WTC11 (cell line): ENCODE measurements at regions not wholly inside any gene's neighbourhood (a gene's known extent, or its start where the extent isn't known, plus 50 kb on each side); places are given as distances from the start of the nearest gene placed in this dataset.

Experiments used
- ATAC-seq: fragments of 200-7000 bp; cut with Tn5 transposase; 2 replicates; pipeline ENCODE4 v1.10.0; 2021; ENCODE audit warnings: mild to moderate bottlenecking, moderate library complexity
- CTCF ChIA-PET: fragments of 300-600 bp; sonication (Branson Sonifier 250); formaldehyde crosslinking; loops from one replicate; lab custom pipeline; 2021; ENCODE audit warnings: antibody characterized with exemption; lab: Charles Lee
- POLR2A ChIA-PET: fragments of 350-600 bp; sonication (Branson Sonifier 250); formaldehyde crosslinking; loops from one replicate; lab custom pipeline; 2021; ENCODE audit warnings: antibody characterized with exemption; lab: Charles Lee
- DNase-seq: peaks from one replicate; pipeline ENCODE4 v3.0.0; 2021; ENCODE audit warnings: low spot score
- H3K27ac Mint-ChIP-seq: 2 replicates; pipeline ENCODE4 v1.8.0; 2021; ENCODE audit warnings: mixed read lengths
- H3K27me3 Mint-ChIP-seq: 2 replicates; pipeline ENCODE4 v1.8.0; 2021; ENCODE audit warnings: low read depth, mild to moderate bottlenecking, moderate library complexity, mixed read lengths
- H3K36me3 Mint-ChIP-seq: 2 replicates; pipeline ENCODE4 v1.8.0; 2021; ENCODE audit warnings: mixed read lengths
- H3K4me1 Mint-ChIP-seq: 2 replicates; pipeline ENCODE4 v1.8.0; 2022; ENCODE audit warnings: mixed read lengths
- H3K4me3 Mint-ChIP-seq: 2 replicates; pipeline ENCODE4 v1.8.0; 2021; ENCODE audit warnings: mild to moderate bottlenecking, moderate library complexity, mixed read lengths
- H3K9me3 Mint-ChIP-seq: 2 replicates; pipeline ENCODE4 v1.8.0; 2021; ENCODE audit warnings: mixed read lengths
- ELF4 ChIP-seq: sonication (generic); formaldehyde crosslinking; IDR thresholded peaks from 2 replicates; pipeline ENCODE4 v1.8.1; 2022; ENCODE audit warnings: low read depth, mild to moderate bottlenecking, moderate library complexity, missing genetic modification reagents
- EMX1 ChIP-seq: fragments of 250-450 bp; sonication (Bioruptor Pico); IDR thresholded peaks from 2 replicates; pipeline ENCODE4 v1.8.0; 2021; ENCODE audit warnings: mild to moderate bottlenecking
- GRHL2 ChIP-seq: fragments of 250-450 bp; sonication (Bioruptor Pico); IDR thresholded peaks from 2 replicates; pipeline ENCODE4 v1.8.0; 2022; ENCODE audit warnings: mild to moderate bottlenecking, moderate library complexity; ENCODE audit not compliant: insufficient replicate concordance, severe bottlenecking
- JAZF1 ChIP-seq: fragments of 250-450 bp; sonication (Bioruptor Pico); IDR thresholded peaks from 2 replicates; pipeline ENCODE4 v1.9.0; 2021; ENCODE audit warnings: moderate library complexity, mild to moderate bottlenecking, inconsistent platforms
- JUN ChIP-seq: sonication (generic); formaldehyde crosslinking; IDR thresholded peaks from 2 replicates; pipeline ENCODE4 v1.8.0; 2023; ENCODE audit warnings: mild to moderate bottlenecking, missing genetic modification reagents
- KAT7 ChIP-seq: sonication (generic); formaldehyde crosslinking; IDR thresholded peaks from 2 replicates; pipeline ENCODE4 v1.8.1; 2023; ENCODE audit warnings: missing genetic modification reagents, mild to moderate bottlenecking, borderline replicate concordance
- MXD4 ChIP-seq: fragments of 250-450 bp; sonication (Bioruptor Pico); IDR thresholded peaks from 2 replicates; pipeline ENCODE4 v1.8.0; 2021; ENCODE audit warnings: mild to moderate bottlenecking, moderate library complexity, borderline replicate concordance
- NFE2L1 ChIP-seq: sonication (generic); formaldehyde crosslinking; IDR thresholded peaks from 2 replicates; pipeline ENCODE4 v1.8.1; 2023; ENCODE audit warnings: missing genetic modification reagents
- NFYB ChIP-seq: sonication (generic); formaldehyde crosslinking; conservative IDR thresholded peaks from 2 replicates; pipeline ENCODE4 v1.8.0; 2022; ENCODE audit warnings: low read depth, missing genetic modification reagents
- TEAD1 ChIP-seq: sonication (generic); formaldehyde crosslinking; IDR thresholded peaks from 2 replicates; pipeline ENCODE4 v1.8.0; 2022; ENCODE audit warnings: mild to moderate bottlenecking, missing genetic modification reagents
- ZNF121 ChIP-seq: sonication (generic); formaldehyde crosslinking; IDR thresholded peaks from 2 replicates; pipeline ENCODE4 v1.8.0; 2023; ENCODE audit warnings: missing genetic modification reagents
- ZNF219 ChIP-seq: sonication (generic); formaldehyde crosslinking; IDR thresholded peaks from 2 replicates; pipeline ENCODE4 v1.8.0; 2023; ENCODE audit warnings: missing genetic modification reagents, mild to moderate bottlenecking, borderline replicate concordance
- TF ChIP-seq, protein P1 (sequence below): sonication (generic); formaldehyde crosslinking; IDR thresholded peaks from 2 replicates; pipeline ENCODE4 v1.8.1; 2023; ENCODE audit warnings: mild to moderate bottlenecking, moderate library complexity, missing genetic modification reagents
- TF ChIP-seq, protein P2 (sequence below): sonication (generic); formaldehyde crosslinking; IDR thresholded peaks from 2 replicates; pipeline ENCODE4 v1.8.1; 2023; ENCODE audit warnings: mild to moderate bottlenecking, missing genetic modification reagents, borderline replicate concordance
- TF ChIP-seq, protein P3 (sequence below): sonication (generic); formaldehyde crosslinking; IDR thresholded peaks from 2 replicates; pipeline ENCODE4 v1.8.1; 2022; ENCODE audit warnings: low read depth, mild to moderate bottlenecking, moderate library complexity, missing genetic modification reagents, borderline replicate concordance
- TF ChIP-seq, protein P4 (sequence below): sonication (generic); formaldehyde crosslinking; IDR thresholded peaks from 2 replicates; pipeline ENCODE4 v1.8.0; 2022; ENCODE audit warnings: mild to moderate bottlenecking, missing genetic modification reagents
- TF ChIP-seq, protein P5 (sequence below): sonication (generic); formaldehyde crosslinking; IDR thresholded peaks from 2 replicates; pipeline ENCODE4 v1.8.0; 2022; ENCODE audit warnings: mild to moderate bottlenecking, missing genetic modification reagents
- TF ChIP-seq, protein P6 (sequence below): fragments of 250-450 bp; sonication (Bioruptor Pico); conservative IDR thresholded peaks from 2 replicates; pipeline ENCODE4 v1.9.0; 2021; ENCODE audit warnings: mild to moderate bottlenecking

DNA sequence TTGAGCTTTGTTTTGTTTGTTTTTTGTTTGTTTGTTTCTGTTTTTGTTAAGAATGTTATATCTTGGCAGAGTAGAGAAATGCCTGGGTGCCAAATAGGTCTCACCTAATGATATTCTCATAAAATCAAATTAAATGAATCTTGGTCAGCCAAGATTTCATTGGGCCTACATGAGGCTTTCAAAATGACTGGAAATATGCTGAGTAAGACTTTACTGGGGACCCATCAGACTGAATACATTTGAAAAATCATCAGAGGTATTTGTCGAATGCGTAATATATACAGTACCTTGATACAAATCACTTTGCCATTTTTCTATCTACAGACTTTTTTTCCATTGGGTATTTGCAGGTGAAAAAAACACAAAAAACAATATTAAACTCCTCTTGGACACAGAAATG, 480.8 kb downstream of the CDH2 start:
- H3K27me3 Mint-ChIP-seq: no peaks in the 10 kb centered on the region
- no peak overlapping the region for H3K27ac Mint-ChIP-seq
- H3K4me3 Mint-ChIP-seq: no peak overlapping the region
- ChIA-PET POLR2A (no interaction called here), CTCF (interaction anchor here (1.8 kb wide), 1 partner anchor 54 kb away, joined by 7 read pairs; no protein-coding TSS in a partner anchor)
- DNase-seq (no peak), ATAC-seq (no peak)
- TF ChIP-seq MXD4 (CRISPR knock-in tag) (no peak), KAT7 (CRISPR knock-in tag) (no peak), NFE2L1 (CRISPR knock-in tag) (no peak)
- H3K36me3 Mint-ChIP-seq: 0 out of 2 replicates have a peak, but pooled peaks cover 4% of the 10 kb centered on the region
- H3K4me1 Mint-ChIP-seq: peaks cover 24% of the 10 kb centered on the region
- peaks cover 21% of the 10 kb centered on the region for H3K9me3 Mint-ChIP-seq

DNA sequence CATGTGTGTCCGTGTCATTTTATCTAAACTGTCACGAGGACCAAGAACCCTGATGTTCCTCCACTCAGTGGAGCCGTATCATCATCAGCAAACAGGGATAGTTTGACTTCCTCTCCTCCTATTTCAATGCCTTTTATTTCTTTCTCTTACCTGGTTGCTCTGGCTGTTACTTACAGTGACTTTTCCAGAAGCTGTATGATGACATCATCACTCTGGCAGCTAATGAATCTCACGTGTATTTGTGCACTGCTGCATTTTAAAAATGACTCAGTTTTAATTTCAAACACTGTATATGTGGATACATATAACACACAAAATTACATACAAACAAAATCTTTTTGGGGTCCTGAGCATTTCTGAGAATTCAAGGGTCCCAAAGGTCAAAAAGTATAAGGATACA, 481.4 kb downstream of the CDH2 start:
- Mint-ChIP-seq H3K4me1 (peaks cover 22% of the 10 kb centered on the region), H3K9me3 (peaks cover 21% of the 10 kb centered on the region), H3K36me3 (0 out of 2 replicates have a peak, but pooled peaks cover 4% of the 10 kb centered on the region), H3K27ac (no peak overlapping the region), H3K27me3 (no peaks in the 10 kb centered on the region), H3K4me3 (no peak overlapping the region)
- ChIA-PET POLR2A (no interaction called here), CTCF (interaction anchor here (1.8 kb wide), 1 partner anchor 54 kb away, joined by 7 read pairs; no protein-coding TSS in a partner anchor)
- TF ChIP-seq GRHL2 (CRISPR knock-in tag) (no peak), ZNF219 (CRISPR knock-in tag) (no peak), ZNF121 (no peak)
- DNase-seq (no peak), ATAC-seq (no peak)

DNA sequence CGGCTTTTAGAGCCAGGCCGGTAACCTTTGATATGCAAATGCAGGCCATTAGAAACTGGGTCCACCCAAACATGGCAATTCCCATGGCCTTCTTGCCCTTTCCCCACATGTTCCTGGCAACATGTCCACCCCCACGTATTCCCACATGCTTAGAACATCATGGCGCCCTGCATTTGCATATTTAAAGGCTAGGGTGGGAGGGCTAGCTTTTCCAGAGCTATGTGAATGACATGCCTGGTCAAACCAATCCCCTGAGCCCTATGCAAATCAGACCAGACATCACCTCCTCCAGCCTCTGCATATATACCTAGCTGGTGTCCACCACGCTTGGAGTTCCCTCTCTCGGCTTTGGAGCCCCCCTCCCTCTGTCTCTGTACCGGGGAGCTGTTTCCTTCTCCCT, 481.9 kb downstream of the CDH2 start:
- H3K27me3 Mint-ChIP-seq: no peaks in the 10 kb centered on the region
- peak; percentile 79 for ATAC-seq
- H3K4me1 Mint-ChIP-seq: peaks cover 21% of the 10 kb centered on the region
- 0 out of 2 replicates have a peak, but pooled peaks cover 4% of the 10 kb centered on the region for H3K36me3 Mint-ChIP-seq
- H3K27ac Mint-ChIP-seq: no peak overlapping the region
- ChIA-PET POLR2A (no interaction called here), CTCF (interaction anchor here (1.8 kb wide), 1 partner anchor 55 kb away, joined by 7 read pairs; no protein-coding TSS in a partner anchor)
- H3K9me3 Mint-ChIP-seq: peaks cover 21% of the 10 kb centered on the region
- no peak for TF ChIP-seq JAZF1 (CRISPR knock-in tag)
- TF ChIP-seq, protein P1, sequence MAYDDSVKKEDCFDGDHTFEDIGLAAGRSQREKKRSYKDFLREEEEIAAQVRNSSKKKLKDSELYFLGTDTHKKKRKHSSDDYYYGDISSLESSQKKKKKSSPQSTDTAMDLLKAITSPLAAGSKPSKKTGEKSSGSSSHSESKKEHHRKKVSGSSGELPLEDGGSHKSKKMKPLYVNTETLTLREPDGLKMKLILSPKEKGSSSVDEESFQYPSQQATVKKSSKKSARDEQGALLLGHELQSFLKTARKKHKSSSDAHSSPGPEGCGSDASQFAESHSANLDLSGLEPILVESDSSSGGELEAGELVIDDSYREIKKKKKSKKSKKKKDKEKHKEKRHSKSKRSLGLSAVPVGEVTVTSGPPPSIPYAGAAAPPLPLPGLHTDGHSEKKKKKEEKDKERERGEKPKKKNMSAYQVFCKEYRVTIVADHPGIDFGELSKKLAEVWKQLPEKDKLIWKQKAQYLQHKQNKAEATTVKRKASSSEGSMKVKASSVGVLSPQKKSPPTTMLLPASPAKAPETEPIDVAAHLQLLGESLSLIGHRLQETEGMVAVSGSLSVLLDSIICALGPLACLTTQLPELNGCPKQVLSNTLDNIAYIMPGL: no peak
- TF ChIP-seq, protein P2, sequence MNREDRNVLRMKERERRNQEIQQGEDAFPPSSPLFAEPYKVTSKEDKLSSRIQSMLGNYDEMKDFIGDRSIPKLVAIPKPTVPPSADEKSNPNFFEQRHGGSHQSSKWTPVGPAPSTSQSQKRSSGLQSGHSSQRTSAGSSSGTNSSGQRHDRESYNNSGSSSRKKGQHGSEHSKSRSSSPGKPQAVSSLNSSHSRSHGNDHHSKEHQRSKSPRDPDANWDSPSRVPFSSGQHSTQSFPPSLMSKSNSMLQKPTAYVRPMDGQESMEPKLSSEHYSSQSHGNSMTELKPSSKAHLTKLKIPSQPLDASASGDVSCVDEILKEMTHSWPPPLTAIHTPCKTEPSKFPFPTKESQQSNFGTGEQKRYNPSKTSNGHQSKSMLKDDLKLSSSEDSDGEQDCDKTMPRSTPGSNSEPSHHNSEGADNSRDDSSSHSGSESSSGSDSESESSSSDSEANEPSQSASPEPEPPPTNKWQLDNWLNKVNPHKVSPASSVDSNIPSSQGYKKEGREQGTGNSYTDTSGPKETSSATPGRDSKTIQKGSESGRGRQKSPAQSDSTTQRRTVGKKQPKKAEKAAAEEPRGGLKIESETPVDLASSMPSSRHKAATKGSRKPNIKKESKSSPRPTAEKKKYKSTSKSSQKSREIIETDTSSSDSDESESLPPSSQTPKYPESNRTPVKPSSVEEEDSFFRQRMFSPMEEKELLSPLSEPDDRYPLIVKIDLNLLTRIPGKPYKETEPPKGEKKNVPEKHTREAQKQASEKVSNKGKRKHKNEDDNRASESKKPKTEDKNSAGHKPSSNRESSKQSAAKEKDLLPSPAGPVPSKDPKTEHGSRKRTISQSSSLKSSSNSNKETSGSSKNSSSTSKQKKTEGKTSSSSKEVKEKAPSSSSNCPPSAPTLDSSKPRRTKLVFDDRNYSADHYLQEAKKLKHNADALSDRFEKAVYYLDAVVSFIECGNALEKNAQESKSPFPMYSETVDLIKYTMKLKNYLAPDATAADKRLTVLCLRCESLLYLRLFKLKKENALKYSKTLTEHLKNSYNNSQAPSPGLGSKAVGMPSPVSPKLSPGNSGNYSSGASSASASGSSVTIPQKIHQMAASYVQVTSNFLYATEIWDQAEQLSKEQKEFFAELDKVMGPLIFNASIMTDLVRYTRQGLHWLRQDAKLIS (CRISPR knock-in tag): no peak
- TF ChIP-seq, protein P3, sequence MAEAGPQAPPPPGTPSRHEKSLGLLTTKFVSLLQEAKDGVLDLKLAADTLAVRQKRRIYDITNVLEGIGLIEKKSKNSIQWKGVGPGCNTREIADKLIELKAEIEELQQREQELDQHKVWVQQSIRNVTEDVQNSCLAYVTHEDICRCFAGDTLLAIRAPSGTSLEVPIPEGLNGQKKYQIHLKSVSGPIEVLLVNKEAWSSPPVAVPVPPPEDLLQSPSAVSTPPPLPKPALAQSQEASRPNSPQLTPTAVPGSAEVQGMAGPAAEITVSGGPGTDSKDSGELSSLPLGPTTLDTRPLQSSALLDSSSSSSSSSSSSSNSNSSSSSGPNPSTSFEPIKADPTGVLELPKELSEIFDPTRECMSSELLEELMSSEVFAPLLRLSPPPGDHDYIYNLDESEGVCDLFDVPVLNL: no peak
- TF ChIP-seq, protein P4, sequence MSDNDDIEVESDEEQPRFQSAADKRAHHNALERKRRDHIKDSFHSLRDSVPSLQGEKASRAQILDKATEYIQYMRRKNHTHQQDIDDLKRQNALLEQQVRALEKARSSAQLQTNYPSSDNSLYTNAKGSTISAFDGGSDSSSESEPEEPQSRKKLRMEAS: 0 out of 2 replicates have a peak, but pooled peaks have one; percentile 24
- TF ChIP-seq TEAD1 (CRISPR knock-in tag): no peak
- H3K4me3 Mint-ChIP-seq: no peak overlapping the region
- peak; percentile 21 for DNase-seq

DNA sequence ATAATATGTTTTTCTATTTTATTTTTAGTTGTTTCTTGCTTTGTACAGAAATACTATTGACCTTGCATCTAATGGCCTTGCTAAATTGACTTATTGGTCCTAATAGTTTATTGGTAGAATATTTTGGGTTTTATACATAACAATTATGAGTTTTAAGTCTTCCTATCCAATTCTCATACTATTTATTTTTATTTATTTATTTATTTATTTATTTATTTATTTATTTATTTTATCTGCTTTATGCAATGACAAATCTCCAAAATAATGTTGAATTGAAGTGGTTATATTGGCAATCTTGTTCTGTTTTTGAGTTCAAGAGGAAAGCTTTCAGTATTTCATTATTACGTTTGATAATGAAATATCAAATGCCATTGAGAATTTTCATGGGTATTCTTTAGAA, 488.3 kb downstream of the CDH2 start:
- ChIA-PET POLR2A (no interaction called here), CTCF (no interaction called here)
- H3K4me1 Mint-ChIP-seq: no peaks in the 10 kb centered on the region
- peaks cover 34% of the 10 kb centered on the region for H3K9me3 Mint-ChIP-seq
- no peak overlapping the region for H3K4me3 Mint-ChIP-seq
- no peak for ATAC-seq
- H3K36me3 Mint-ChIP-seq: peaks cover 15% of the 10 kb centered on the region
- H3K27ac Mint-ChIP-seq: no peak overlapping the region
- DNase-seq: no peak
- no peaks in the 10 kb centered on the region for H3K27me3 Mint-ChIP-seq
- TF ChIP-seq ELF4 (CRISPR knock-in tag): no peak
- TF ChIP-seq, protein P5, sequence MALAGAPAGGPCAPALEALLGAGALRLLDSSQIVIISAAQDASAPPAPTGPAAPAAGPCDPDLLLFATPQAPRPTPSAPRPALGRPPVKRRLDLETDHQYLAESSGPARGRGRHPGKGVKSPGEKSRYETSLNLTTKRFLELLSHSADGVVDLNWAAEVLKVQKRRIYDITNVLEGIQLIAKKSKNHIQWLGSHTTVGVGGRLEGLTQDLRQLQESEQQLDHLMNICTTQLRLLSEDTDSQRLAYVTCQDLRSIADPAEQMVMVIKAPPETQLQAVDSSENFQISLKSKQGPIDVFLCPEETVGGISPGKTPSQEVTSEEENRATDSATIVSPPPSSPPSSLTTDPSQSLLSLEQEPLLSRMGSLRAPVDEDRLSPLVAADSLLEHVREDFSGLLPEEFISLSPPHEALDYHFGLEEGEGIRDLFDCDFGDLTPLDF (CRISPR knock-in tag): no peak
- TF ChIP-seq JUN: no peak
- TF ChIP-seq NFYB (CRISPR knock-in tag): no peak
- TF ChIP-seq KAT7 (CRISPR knock-in tag): no peak
- no peak for TF ChIP-seq EMX1
- TF ChIP-seq, protein P6, sequence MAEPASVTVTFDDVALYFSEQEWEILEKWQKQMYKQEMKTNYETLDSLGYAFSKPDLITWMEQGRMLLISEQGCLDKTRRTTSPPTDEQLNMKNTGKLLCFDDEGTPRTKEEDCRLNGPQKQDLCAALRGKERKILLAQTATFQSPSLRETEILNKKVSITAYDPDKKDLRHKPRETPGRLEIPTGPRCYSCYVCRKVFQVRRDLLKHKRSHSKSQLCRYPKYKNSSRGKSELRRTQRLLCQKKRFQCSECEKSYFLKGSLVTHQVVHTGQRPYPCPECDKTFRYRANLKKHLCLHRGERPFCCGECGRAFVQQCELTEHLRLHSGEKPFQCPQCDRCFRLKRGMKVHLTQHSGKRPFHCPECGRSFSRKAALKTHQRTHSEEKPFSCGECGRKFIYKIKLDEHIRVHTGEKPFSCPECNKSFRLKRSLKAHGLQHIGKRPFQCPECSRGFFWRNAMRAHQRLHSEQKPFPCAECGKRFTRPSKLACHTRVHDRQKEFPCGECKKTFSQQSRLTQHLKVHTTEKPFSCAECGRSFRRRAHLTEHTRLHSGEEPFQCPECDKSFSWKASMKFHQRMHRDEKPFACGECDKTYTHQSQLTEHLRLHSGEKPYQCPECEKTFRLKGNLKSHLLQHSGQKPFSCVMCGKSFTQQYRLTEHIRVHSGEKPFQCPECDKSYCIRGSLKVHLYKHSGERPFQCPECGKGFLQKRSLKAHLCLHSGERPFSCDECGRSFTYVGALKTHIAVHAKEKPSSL (CRISPR knock-in tag): no peak
